Adrenal gland (tissue), 5 donors: ENCODE measurements at regions not wholly inside any gene's neighbourhood (a gene's known extent, or its start where the extent isn't known, plus 50 kb on each side); places are given as distances from the start of the nearest gene placed in this dataset.

ENCODE experiments used
- CTCF ChIP-seq, 6 experiments: fragments of 450-650 bp in 4 of 6; fragments of 200-600 bp in 2 of 6; sonication (generic) in 1 of 6; IDR thresholded peaks; 1 replicate in 5 of 6; 2 replicates in 1 of 6; pipeline versions ENCODE4 v1.5.1 to v1.8.0; 2016 to 2021; ENCODE audit warnings: antibody characterized with exemption in 6 of 6, mild to moderate bottlenecking in 2 of 6, moderate library complexity in 1 of 6
- POLR2A ChIP-seq, 2 donors: fragments of 450-650 bp; IDR thresholded peaks; one replicate each; pipeline ENCODE4 v1.6.1; 2017; ENCODE audit warnings: antibody characterized with exemption in 2 of 2, mild to moderate bottlenecking in 2 of 2, moderate library complexity in 1 of 2
- donor health status: DM: no; HTN: no; CAD: no.

GRCh38 chr12:17276196-17276595 lies 670.2 kb upstream of the LMO3 start:
- TF ChIP-seq CTCF (IDR thresholded peaks at IDR 0.05), result no peak
- TF ChIP-seq POLR2A (IDR thresholded peaks at IDR 0.05), result no peak
